GM12891 (cell line): ENCODE measurements at regions not wholly inside any gene's neighbourhood (a gene's known extent, or its start where the extent isn't known, plus 50 kb on each side); places are given as distances from the start of the nearest gene placed in this dataset.

Source experiments
- POLR2A ChIP-seq: IDR thresholded peaks from 2 replicates; pipeline ENCODE4 v1.6.1; 2011; ENCODE audit warnings: low read depth, low read length, control low read depth
- POLR2AphosphoS5 ChIP-seq: IDR thresholded peaks from 2 replicates; pipeline ENCODE4 v1.6.1; 2011; ENCODE audit warnings: low read depth, low read length, control low read depth

GRCh38 chr10:84876116-84876999 is 548.0 kb downstream of the CCSER2 start:
- TF ChIP-seq POLR2A = no peak
- no peak for TF ChIP-seq POLR2AphosphoS5
